ENCODE measurements at regions not wholly inside any gene's neighbourhood (a gene's known extent, or its start where the extent isn't known, plus 50 kb on each side); places are given as distances from the start of the nearest gene placed in this dataset.

GRCh38 chr17:14444915-14445314 lies 144.0 kb downstream of the HS3ST3B1 start:
- TF ChIP-seq, protein P1, sequence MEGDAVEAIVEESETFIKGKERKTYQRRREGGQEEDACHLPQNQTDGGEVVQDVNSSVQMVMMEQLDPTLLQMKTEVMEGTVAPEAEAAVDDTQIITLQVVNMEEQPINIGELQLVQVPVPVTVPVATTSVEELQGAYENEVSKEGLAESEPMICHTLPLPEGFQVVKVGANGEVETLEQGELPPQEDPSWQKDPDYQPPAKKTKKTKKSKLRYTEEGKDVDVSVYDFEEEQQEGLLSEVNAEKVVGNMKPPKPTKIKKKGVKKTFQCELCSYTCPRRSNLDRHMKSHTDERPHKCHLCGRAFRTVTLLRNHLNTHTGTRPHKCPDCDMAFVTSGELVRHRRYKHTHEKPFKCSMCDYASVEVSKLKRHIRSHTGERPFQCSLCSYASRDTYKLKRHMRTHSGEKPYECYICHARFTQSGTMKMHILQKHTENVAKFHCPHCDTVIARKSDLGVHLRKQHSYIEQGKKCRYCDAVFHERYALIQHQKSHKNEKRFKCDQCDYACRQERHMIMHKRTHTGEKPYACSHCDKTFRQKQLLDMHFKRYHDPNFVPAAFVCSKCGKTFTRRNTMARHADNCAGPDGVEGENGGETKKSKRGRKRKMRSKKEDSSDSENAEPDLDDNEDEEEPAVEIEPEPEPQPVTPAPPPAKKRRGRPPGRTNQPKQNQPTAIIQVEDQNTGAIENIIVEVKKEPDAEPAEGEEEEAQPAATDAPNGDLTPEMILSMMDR (IDR thresholded peaks at IDR 0.05; ENCODE audit: low read length): no peak
- TF ChIP-seq EZH2 (optimal IDR thresholded peaks at IDR 0.05; ENCODE audit: low read depth, low read length) (no peak), EZH2phosphoT487 (IDR thresholded peaks at IDR 0.05; ENCODE audit: low read length) (no peak)
